Endothelial cell of umbilical vein (primary cell): ENCODE measurements at regions not wholly inside any gene's neighbourhood (a gene's known extent, or its start where the extent isn't known, plus 50 kb on each side); places are given as distances from the start of the nearest gene placed in this dataset.

Experiments
- BruUV-seq: library from RNA; stranded (reverse); fragments of 400-500 nt; replicated peaks from 2 replicates; lab custom pipeline; 2021; lab: Mats Ljungman, UMichigan
- CTCF ChIA-PET: fragments of 300-600, 350-600 bp; sonication (Branson Sonifier 250); formaldehyde crosslinking; loops from one replicate; lab custom pipeline; 2021; ENCODE audit warnings: antibody characterized with exemption, inconsistent platforms; lab: Charles Lee
- POLR2A ChIA-PET: fragments of 300-600, 350-600 bp; sonication (Branson Sonifier 250); formaldehyde crosslinking; loops from one replicate; lab custom pipeline; 2021; ENCODE audit warnings: antibody characterized with exemption, inconsistent platforms; lab: Charles Lee
- DNase-seq: peaks from one replicate; pipeline ENCODE4 v3.0.0-alpha.2; 2011; ENCODE audit warnings: low read depth, low spot score
- FAIRE-seq: peaks from 2 replicates; lab custom pipeline; 2011; peaks lifted over from hg19 to GRCh38; lab: Jason Lieb, UNC
- H2AFZ ChIP-seq: 2 replicates; pipeline ENCODE4 v1.6.0; 2012; ENCODE audit warnings: low read depth, low read length, control low read depth, inconsistent platforms
- H3K27ac ChIP-seq: 2 replicates; pipeline ENCODE4 v1.5.1; 2011; ENCODE audit warnings: low read depth, mild to moderate bottlenecking, control low read depth, low read length, moderate library complexity; ENCODE audit not compliant: insufficient read depth
- H3K27me3 ChIP-seq, 2 experiments: 2 replicates each; pipeline versions ENCODE4 v1.6.0 to v1.6.1; 2011; ENCODE audit warnings: low read length in 2 of 2, mixed read lengths in 1 of 2; ENCODE audit not compliant: control insufficient read depth in 2 of 2, insufficient read depth in 2 of 2
- H3K36me3 ChIP-seq, 2 experiments: 2 replicates in 1 of 2; 3 replicates in 1 of 2; pipeline ENCODE4 v1.5.1; 2011; ENCODE audit warnings: low read length in 2 of 2, mild to moderate bottlenecking in 1 of 2, moderate library complexity in 1 of 2; ENCODE audit not compliant: control insufficient read depth in 2 of 2, insufficient read depth in 2 of 2; ENCODE audit errors: extremely low read depth in 1 of 2
- H3K4me1 ChIP-seq: 3 replicates; pipeline ENCODE4 v1.5.1; 2011; ENCODE audit warnings: mild to moderate bottlenecking, low read length; ENCODE audit not compliant: control insufficient read depth, insufficient read depth; ENCODE audit errors: extremely low read depth
- H3K4me2 ChIP-seq: 2 replicates; pipeline ENCODE4 v1.6.1; 2011; ENCODE audit warnings: low read length, control low read depth, mixed read lengths; ENCODE audit not compliant: insufficient read depth
- H3K4me3 ChIP-seq, 3 experiments: fragments of 200-600 bp in 1 of 3; sonication (generic), shearing (Covaris generic) in 1 of 3; replicated peaks in 1 of 3; 2 replicates each; pipeline ENCODE4 v1.5.1; 2011 to 2016; ENCODE audit warnings: control low read depth in 3 of 3, low read length in 3 of 3, mild to moderate bottlenecking in 2 of 3, inconsistent platforms in 1 of 3, low read depth in 1 of 3, moderate library complexity in 1 of 3; ENCODE audit not compliant: insufficient read depth in 1 of 3
- H3K79me2 ChIP-seq: 2 replicates; pipeline ENCODE4 v1.6.0; 2012; ENCODE audit warnings: low read length, inconsistent platforms; ENCODE audit not compliant: control insufficient read depth, insufficient read depth
- H3K9ac ChIP-seq: replicated peaks from 2 replicates; pipeline ENCODE3; 2011; ENCODE audit warnings: low read length, control low read depth; ENCODE audit not compliant: insufficient read depth; ENCODE audit errors: extremely low read depth
- H3K9me1 ChIP-seq: replicated peaks from 3 replicates; pipeline ENCODE4 v1.6.0; 2011; ENCODE audit warnings: mild to moderate bottlenecking, low read length; ENCODE audit not compliant: control insufficient read depth, insufficient read depth; ENCODE audit errors: extremely low read depth
- H3K9me3 ChIP-seq: replicated peaks from 2 replicates; pipeline ENCODE4 v1.5.1; 2012; ENCODE audit warnings: low read length, inconsistent platforms; ENCODE audit not compliant: control insufficient read depth, insufficient read depth
- H4K20me1 ChIP-seq: replicated peaks from 2 replicates; pipeline ENCODE3; 2011; ENCODE audit warnings: mild to moderate bottlenecking, low read length; ENCODE audit not compliant: control insufficient read depth, insufficient read depth; ENCODE audit errors: extremely low read depth
- EZH2 ChIP-seq: IDR thresholded peaks from 2 replicates; pipeline ENCODE4 v1.6.1; 2012; ENCODE audit warnings: borderline replicate concordance, low read depth, mild to moderate bottlenecking, moderate library complexity, low read length, inconsistent platforms; ENCODE audit not compliant: severe bottlenecking
- FOS ChIP-seq: IDR thresholded peaks from 2 replicates; pipeline ENCODE4 v1.6.1; 2011; ENCODE audit warnings: mild to moderate bottlenecking, low read length, moderate library complexity, borderline replicate concordance; ENCODE audit not compliant: insufficient read depth
- GATA2 ChIP-seq: IDR thresholded peaks from 2 replicates; pipeline ENCODE4 v1.7.0; 2011; ENCODE audit warnings: low read depth, mild to moderate bottlenecking, moderate library complexity, mixed read lengths, low read length; ENCODE audit not compliant: insufficient read length, insufficient read depth
- JUN ChIP-seq: IDR thresholded peaks from 2 replicates; pipeline ENCODE4 v1.6.1; 2011; ENCODE audit warnings: borderline replicate concordance, low read depth; ENCODE audit not compliant: insufficient read length, insufficient read depth
- MYC ChIP-seq: IDR thresholded peaks from one replicate; pipeline ENCODE4 v1.6.1; 2011; ENCODE audit warnings: mild to moderate bottlenecking, low read depth, low read length
- POLR2A ChIP-seq: IDR thresholded peaks from 2 replicates; pipeline ENCODE4 v1.6.1; 2012; ENCODE audit warnings: low read depth, mild to moderate bottlenecking, control low read depth, low read length
- POLR2AphosphoS5 ChIP-seq: IDR thresholded peaks from 2 replicates; pipeline ENCODE4 v1.6.1; 2012; ENCODE audit warnings: low read depth, mild to moderate bottlenecking, control low read depth, low read length, moderate library complexity; ENCODE audit not compliant: insufficient read depth
- dilution Hi-C: fragments of 300-500 bp; cut with MboI; formaldehyde crosslinking; loops from one replicate; pipeline ENCODE4 v1.15.0; 2019; ENCODE audit warnings: low sequenced_read_pairs; ENCODE audit not compliant: extremely low pct_ligation_motif_present
- intact Hi-C: fragments of 100-400 bp; cut with micrococcal nuclease; formaldehyde crosslinking; loops from one replicate; pipeline ENCODE4 v1.10.0; 2022
- TF ChIP-seq, protein P1 (sequence below), 2 donors: IDR thresholded peaks; 1 replicate in 1 of 2; 2 replicates in 1 of 2; pipeline ENCODE4 v1.5.1; 2011; ENCODE audit warnings: low read length in 2 of 2, mild to moderate bottlenecking in 2 of 2, moderate library complexity in 2 of 2, control low read depth in 1 of 2, inconsistent platforms in 1 of 2, low read depth in 1 of 2; ENCODE audit not compliant: insufficient read depth in 1 of 2; ENCODE audit errors: extremely low read depth in 1 of 2
- TF ChIP-seq, protein P2 (sequence below): IDR thresholded peaks from 2 replicates; pipeline ENCODE4 v1.6.1; 2011; ENCODE audit not compliant: insufficient read depth, insufficient read length

DNA sequence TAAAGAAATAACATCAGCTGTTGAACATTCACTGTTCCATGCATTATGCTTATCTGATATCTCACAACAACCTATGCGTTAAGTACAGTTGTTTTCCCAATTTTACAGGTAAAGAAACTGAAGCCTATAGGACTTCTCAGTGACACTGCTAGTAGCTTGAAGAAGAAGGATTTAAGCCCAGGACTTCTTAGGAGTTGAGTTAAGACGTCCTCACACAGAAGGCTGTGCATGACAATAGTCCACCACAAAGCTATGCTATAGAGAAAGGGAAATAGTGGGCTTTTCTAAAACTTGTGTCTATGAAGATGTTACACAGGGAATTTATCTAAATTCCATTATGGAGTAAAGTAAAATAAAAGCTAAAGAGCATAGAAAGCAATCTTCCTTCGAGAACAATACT, 120.5 kb upstream of the RASSF8 start:
- TF ChIP-seq, protein P1, sequence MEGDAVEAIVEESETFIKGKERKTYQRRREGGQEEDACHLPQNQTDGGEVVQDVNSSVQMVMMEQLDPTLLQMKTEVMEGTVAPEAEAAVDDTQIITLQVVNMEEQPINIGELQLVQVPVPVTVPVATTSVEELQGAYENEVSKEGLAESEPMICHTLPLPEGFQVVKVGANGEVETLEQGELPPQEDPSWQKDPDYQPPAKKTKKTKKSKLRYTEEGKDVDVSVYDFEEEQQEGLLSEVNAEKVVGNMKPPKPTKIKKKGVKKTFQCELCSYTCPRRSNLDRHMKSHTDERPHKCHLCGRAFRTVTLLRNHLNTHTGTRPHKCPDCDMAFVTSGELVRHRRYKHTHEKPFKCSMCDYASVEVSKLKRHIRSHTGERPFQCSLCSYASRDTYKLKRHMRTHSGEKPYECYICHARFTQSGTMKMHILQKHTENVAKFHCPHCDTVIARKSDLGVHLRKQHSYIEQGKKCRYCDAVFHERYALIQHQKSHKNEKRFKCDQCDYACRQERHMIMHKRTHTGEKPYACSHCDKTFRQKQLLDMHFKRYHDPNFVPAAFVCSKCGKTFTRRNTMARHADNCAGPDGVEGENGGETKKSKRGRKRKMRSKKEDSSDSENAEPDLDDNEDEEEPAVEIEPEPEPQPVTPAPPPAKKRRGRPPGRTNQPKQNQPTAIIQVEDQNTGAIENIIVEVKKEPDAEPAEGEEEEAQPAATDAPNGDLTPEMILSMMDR (IDR thresholded peaks at IDR 0.05; ENCODE audit: extremely low read depth in 1 of 2, insufficient read depth in 1 of 2, low read depth in 1 of 2, low read length in 2 of 2), result no peak
- TF ChIP-seq GATA2 (no peak), POLR2AphosphoS5 (no peak), FOS (no peak), JUN (no peak), MYC (no peak), EZH2 (no peak), POLR2A (no peak)
- TF ChIP-seq, protein P2, sequence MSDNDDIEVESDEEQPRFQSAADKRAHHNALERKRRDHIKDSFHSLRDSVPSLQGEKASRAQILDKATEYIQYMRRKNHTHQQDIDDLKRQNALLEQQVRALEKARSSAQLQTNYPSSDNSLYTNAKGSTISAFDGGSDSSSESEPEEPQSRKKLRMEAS, result no peak
- H3K9me3 ChIP-seq, result no peaks in the 10 kb centered on the region
- H2AFZ ChIP-seq, result no peak overlapping the region
- H3K79me2 ChIP-seq, result no peaks in the 10 kb centered on the region
- H3K4me2 ChIP-seq, result no peak overlapping the region
- intact Hi-C loops, result no loop called here
- H3K27me3 ChIP-seq, result no peaks in the 10 kb centered on the region
- no peak overlapping the region for H3K4me3 ChIP-seq
- no peak overlapping the region for H3K9ac ChIP-seq
- DNase-seq (no peak), FAIRE-seq (no peak)
- POLR2A ChIA-PET, result no interaction called here
- BruUV-seq, result no TSS peak
- dilution Hi-C loops, result no loop called here
- no peak overlapping the region for H3K27ac ChIP-seq
- H3K36me3 ChIP-seq, result no peaks in the 10 kb centered on the region
- CTCF ChIA-PET, result no interaction called here
- H3K4me1 ChIP-seq, result peaks cover 12% of the 10 kb centered on the region
- no peaks in the 10 kb centered on the region for H4K20me1 ChIP-seq
- no peaks in the 10 kb centered on the region for H3K9me1 ChIP-seq
